HUES48 (cell line): ENCODE measurements at regions not wholly inside any gene's neighbourhood (a gene's known extent, or its start where the extent isn't known, plus 50 kb on each side); places are given as distances from the start of the nearest gene placed in this dataset.
"Not testable (repeated sequence)": the region's sequence is repeated elsewhere in the genome, so short reads cannot be mapped to it uniquely, and the experiment has no call there.

ENCODE experiments used
- H3K27ac ChIP-seq: one replicate; pipeline ENCODE4 v1.7.0; 2013; ENCODE audit warnings: low read depth, low read length, inconsistent platforms
- H3K27me3 ChIP-seq: 2 replicates; pipeline ENCODE4 v1.6.1; 2013; ENCODE audit warnings: mild to moderate bottlenecking, low read length; ENCODE audit not compliant: control insufficient read depth, insufficient read depth
- H3K36me3 ChIP-seq: 2 replicates; pipeline ENCODE4 v1.6.1; 2013; ENCODE audit warnings: low read length; ENCODE audit not compliant: control insufficient read depth, insufficient read depth
- H3K4me1 ChIP-seq: 2 replicates; pipeline ENCODE4 v1.6.1; 2013; ENCODE audit warnings: mild to moderate bottlenecking, low read length; ENCODE audit not compliant: control insufficient read depth, insufficient read depth
- H3K4me3 ChIP-seq: 2 replicates; pipeline ENCODE4 v1.5.1; 2013; ENCODE audit warnings: mild to moderate bottlenecking, low read depth, low read length
- H3K9ac ChIP-seq: 2 replicates; pipeline ENCODE4 v1.6.1; 2013; ENCODE audit warnings: mild to moderate bottlenecking, low read depth, low read length, moderate library complexity
- H3K9me3 ChIP-seq: 2 replicates; pipeline ENCODE4 v1.6.1; 2013; ENCODE audit warnings: low read length; ENCODE audit not compliant: control insufficient read depth, insufficient read depth

- not testable (repeated sequence) for H3K4me3 ChIP-seq, H3K27me3 ChIP-seq, H3K27ac ChIP-seq, H3K36me3 ChIP-seq, H3K4me1 ChIP-seq, H3K9me3 ChIP-seq, H3K9ac ChIP-seq
Measured at GRCh38 chr2:91766349-91767048, 3075.0 kb downstream of the RPIA start.

GRCh38 chr2:91768301-91768700, 3076.8 kb downstream of the RPIA start:
- H3K27me3 ChIP-seq, H3K36me3 ChIP-seq, H3K9ac ChIP-seq, H3K27ac ChIP-seq, H3K4me1 ChIP-seq, H3K9me3 ChIP-seq, H3K4me3 ChIP-seq: not testable (repeated sequence)

- H3K27ac ChIP-seq: not testable (repeated sequence)
Measured at GRCh38 chr2:91768997-91769396, 3077.5 kb downstream of the RPIA start.

GRCh38 chr2:91770046-91770575, 3078.6 kb downstream of the RPIA start:
- H3K36me3 ChIP-seq, H3K4me1 ChIP-seq, H3K27ac ChIP-seq, H3K27me3 ChIP-seq, H3K9ac ChIP-seq, H3K4me3 ChIP-seq, H3K9me3 ChIP-seq: not testable (repeated sequence)

More at GRCh38 chr2:91768997-91769396, 3077.5 kb downstream of the RPIA start:
- not testable (repeated sequence) for H3K4me3 ChIP-seq, H3K4me1 ChIP-seq, H3K36me3 ChIP-seq, H3K9me3 ChIP-seq, H3K9ac ChIP-seq, H3K27me3 ChIP-seq

GRCh38 chr2:91771604-91772003, 3080.1 kb downstream of the RPIA start:
- not testable (repeated sequence) for H3K4me1 ChIP-seq, H3K9me3 ChIP-seq, H3K27ac ChIP-seq, H3K36me3 ChIP-seq, H3K9ac ChIP-seq, H3K4me3 ChIP-seq, H3K27me3 ChIP-seq

GRCh38 chr2:91772240-91772937, 3080.9 kb downstream of the RPIA start:
- H3K27me3 ChIP-seq, H3K9ac ChIP-seq, H3K4me3 ChIP-seq, H3K4me1 ChIP-seq, H3K9me3 ChIP-seq, H3K27ac ChIP-seq, H3K36me3 ChIP-seq: not testable (repeated sequence)

GRCh38 chr2:91773810-91774209, 3082.3 kb downstream of the RPIA start:
- H3K4me1 ChIP-seq, H3K4me3 ChIP-seq, H3K9me3 ChIP-seq, H3K27ac ChIP-seq, H3K36me3 ChIP-seq, H3K27me3 ChIP-seq, H3K9ac ChIP-seq: not testable (repeated sequence)

- H3K4me3 ChIP-seq, H3K27me3 ChIP-seq, H3K36me3 ChIP-seq, H3K9me3 ChIP-seq, H3K4me1 ChIP-seq, H3K27ac ChIP-seq, H3K9ac ChIP-seq: not testable (repeated sequence)
Measured at GRCh38 chr2:91775193-91775592, 3083.7 kb downstream of the RPIA start.

- not testable (repeated sequence) for H3K27me3 ChIP-seq, H3K27ac ChIP-seq, H3K9me3 ChIP-seq, H3K4me3 ChIP-seq, H3K36me3 ChIP-seq, H3K4me1 ChIP-seq, H3K9ac ChIP-seq
Measured at GRCh38 chr2:91780324-91780723, 3088.9 kb downstream of the RPIA start.

GRCh38 chr2:91809391-91809790, 3061.8 kb upstream of the TEKT4 start:
- not testable (repeated sequence) for H3K9ac ChIP-seq, H3K27me3 ChIP-seq, H3K4me3 ChIP-seq, H3K36me3 ChIP-seq, H3K4me1 ChIP-seq, H3K9me3 ChIP-seq, H3K27ac ChIP-seq

GRCh38 chr2:91839904-91840868, 3031.0 kb upstream of the TEKT4 start:
- H3K9ac ChIP-seq: no peak overlapping the region
- H3K4me3 ChIP-seq: no peak overlapping the region
- H3K27me3 ChIP-seq: peaks cover 4% of the 10 kb centered on the region; the same call in 1 of the 2 replicates
- no peak overlapping the region for H3K27ac ChIP-seq
- no peaks in the 10 kb centered on the region for H3K36me3 ChIP-seq
- no peaks in the 10 kb centered on the region for H3K4me1 ChIP-seq
- H3K9me3 ChIP-seq: peaks cover 21% of the 10 kb centered on the region
